Transverse colon (tissue), 4 donors: ENCODE measurements at regions not wholly inside any gene's neighbourhood (a gene's known extent, or its start where the extent isn't known, plus 50 kb on each side); places are given as distances from the start of the nearest gene placed in this dataset.

Source experiments
- DNase-seq: peaks from one replicate; pipeline ENCODE4 v3.0.0-alpha.2; 2019
- H3K27ac ChIP-seq, 4 donors: fragments of 200-600 bp; sonication (generic); 2 replicates each; pipeline ENCODE4 v1.5.1; 2016 to 2018; ENCODE audit warnings: inconsistent platforms in 4 of 4
- H3K27me3 ChIP-seq: fragments of 200-600 bp; sonication (generic); 2 replicates; pipeline ENCODE4 v1.5.1; 2017; ENCODE audit warnings: inconsistent platforms
- H3K36me3 ChIP-seq, 4 donors: fragments of 200-600 bp; sonication (generic); 2 replicates each; pipeline ENCODE4 v1.5.1; 2017 to 2019; ENCODE audit warnings: inconsistent platforms in 4 of 4
- H3K4me1 ChIP-seq, 4 donors: fragments of 200-600 bp; sonication (generic); 2 replicates each; pipeline ENCODE4 v1.5.1; 2017 to 2020; ENCODE audit warnings: inconsistent platforms in 4 of 4
- H3K4me3 ChIP-seq, 4 donors: fragments of 200-600 bp; sonication (generic); 1 replicate in 1 of 4; 2 replicates in 3 of 4; pipeline versions ENCODE4 v1.5.1 to v1.6.1; 2017 to 2019; ENCODE audit warnings: inconsistent platforms in 4 of 4
- H3K9me3 ChIP-seq, 2 donors: fragments of 200-600 bp; sonication (generic); 2 replicates each; pipeline ENCODE4 v1.5.1; 2017 to 2019; ENCODE audit warnings: inconsistent platforms in 2 of 2
- EP300 ChIP-seq: sonication (generic); formaldehyde crosslinking; IDR thresholded peaks from one replicate; pipeline ENCODE4 v1.6.1; 2017; ENCODE audit warnings: antibody characterized with exemption, low read depth
- POLR2A ChIP-seq: fragments of 450-650 bp; IDR thresholded peaks from one replicate; pipeline ENCODE4 v1.6.1; 2016; ENCODE audit warnings: antibody characterized with exemption, mild to moderate bottlenecking, moderate library complexity
- POLR2AphosphoS5 ChIP-seq, 3 donors: sonication (generic); formaldehyde crosslinking; IDR thresholded peaks; one replicate each; pipeline ENCODE4 v1.6.1; 2016; ENCODE audit warnings: antibody characterized with exemption in 3 of 3
- WGBS, 2 donors: methylation state at CpG; one replicate each; pipeline ENCODE4 v1.1.5; 2018; ENCODE audit warnings: low coverage in 1 of 2; 5-methylcytosine and 5-hydroxymethylcytosine counted together
- in situ Hi-C, 4 donors: fragments of 200-750 bp; cut with MboI; loops; one replicate each; pipeline versions ENCODE4 v1.15.0 to v1.15.1; 2017; ENCODE audit warnings: low sequenced_read_pairs in 3 of 4, low pct_ligation_motif_present in 1 of 4, low pct_unique_long_range_greater_than_20kb in 1 of 4
- intact Hi-C: fragments of 100-400 bp; cut with DNase I; formaldehyde crosslinking; loops from one replicate; pipeline ENCODE4 v1.15.1; 2023; ENCODE audit warnings: low total_unique reads
- TF ChIP-seq, protein P1 (sequence below), 5 experiments: fragments of 200-600 bp in 3 of 5; fragments of 450-650 bp in 2 of 5; sonication (generic) in 3 of 5; IDR thresholded peaks; 1 replicate in 2 of 5; 2 replicates in 3 of 5; pipeline ENCODE4 v1.5.1; 2016 to 2017; ENCODE audit warnings: antibody characterized with exemption in 5 of 5, inconsistent platforms in 3 of 5, mild to moderate bottlenecking in 2 of 5, moderate library complexity in 1 of 5

- Histone ChIP-seq H3K4me3 (no peak overlapping the region), H3K36me3 (no peaks in the 10 kb centered on the region), H3K27me3 (no peaks in the 10 kb centered on the region), H3K9me3 (no peaks in the 10 kb centered on the region), H3K27ac (peak overlapping the region in 3 of 4 donors; percentile 38 to 71 (median 66)), H3K4me1 (peaks cover 0 to 37% (median 16%) of the 10 kb centered on the region in 4 donors)
- no peak for DNase-seq
- intact Hi-C loops: no loop called here
- in situ Hi-C loops: loop anchor here in 1 of 4 donors (10.0 kb wide), 1 partner anchor 50 kb away; no protein-coding TSS in a partner anchor
- WGBS, 2 donors: 79% methylated on average over 7 of the region's 7 CpGs; no CpG with 5 or more reads in 1 of the 2 donors
- TF ChIP-seq POLR2AphosphoS5 (IDR thresholded peaks at IDR 0.05): peak; percentile 18 to 49 (median 38)
- no peak for TF ChIP-seq EP300
Observed at GRCh38 chr13:24624801-24625231, 55.4 kb upstream of the ATP12A start.

GRCh38 chr13:24625331-24625731 is 54.9 kb upstream of the ATP12A start:
- Histone ChIP-seq H3K9me3 (no peaks in the 10 kb centered on the region), H3K27ac (peak overlapping the region; percentile 52 to 71 (median 63)), H3K4me3 (no peak overlapping the region), H3K4me1 (peaks cover 0 to 37% (median 16%) of the 10 kb centered on the region in 4 donors), H3K27me3 (no peaks in the 10 kb centered on the region), H3K36me3 (no peaks in the 10 kb centered on the region)
- no peak for DNase-seq
- WGBS, 2 donors: 36 to 44% methylated on average over 3 of the region's 3 CpGs
- intact Hi-C loops (no loop called here), in situ Hi-C loops (loop anchor here in 1 of 4 donors (10.0 kb wide), 1 partner anchor 49 kb away; no protein-coding TSS in a partner anchor)
- TF ChIP-seq EP300 (no peak), POLR2AphosphoS5 (IDR thresholded peaks at IDR 0.05) (no peak), POLR2A (no peak)
- TF ChIP-seq, protein P1, sequence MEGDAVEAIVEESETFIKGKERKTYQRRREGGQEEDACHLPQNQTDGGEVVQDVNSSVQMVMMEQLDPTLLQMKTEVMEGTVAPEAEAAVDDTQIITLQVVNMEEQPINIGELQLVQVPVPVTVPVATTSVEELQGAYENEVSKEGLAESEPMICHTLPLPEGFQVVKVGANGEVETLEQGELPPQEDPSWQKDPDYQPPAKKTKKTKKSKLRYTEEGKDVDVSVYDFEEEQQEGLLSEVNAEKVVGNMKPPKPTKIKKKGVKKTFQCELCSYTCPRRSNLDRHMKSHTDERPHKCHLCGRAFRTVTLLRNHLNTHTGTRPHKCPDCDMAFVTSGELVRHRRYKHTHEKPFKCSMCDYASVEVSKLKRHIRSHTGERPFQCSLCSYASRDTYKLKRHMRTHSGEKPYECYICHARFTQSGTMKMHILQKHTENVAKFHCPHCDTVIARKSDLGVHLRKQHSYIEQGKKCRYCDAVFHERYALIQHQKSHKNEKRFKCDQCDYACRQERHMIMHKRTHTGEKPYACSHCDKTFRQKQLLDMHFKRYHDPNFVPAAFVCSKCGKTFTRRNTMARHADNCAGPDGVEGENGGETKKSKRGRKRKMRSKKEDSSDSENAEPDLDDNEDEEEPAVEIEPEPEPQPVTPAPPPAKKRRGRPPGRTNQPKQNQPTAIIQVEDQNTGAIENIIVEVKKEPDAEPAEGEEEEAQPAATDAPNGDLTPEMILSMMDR (IDR thresholded peaks at IDR 0.05): no peak

DNA sequence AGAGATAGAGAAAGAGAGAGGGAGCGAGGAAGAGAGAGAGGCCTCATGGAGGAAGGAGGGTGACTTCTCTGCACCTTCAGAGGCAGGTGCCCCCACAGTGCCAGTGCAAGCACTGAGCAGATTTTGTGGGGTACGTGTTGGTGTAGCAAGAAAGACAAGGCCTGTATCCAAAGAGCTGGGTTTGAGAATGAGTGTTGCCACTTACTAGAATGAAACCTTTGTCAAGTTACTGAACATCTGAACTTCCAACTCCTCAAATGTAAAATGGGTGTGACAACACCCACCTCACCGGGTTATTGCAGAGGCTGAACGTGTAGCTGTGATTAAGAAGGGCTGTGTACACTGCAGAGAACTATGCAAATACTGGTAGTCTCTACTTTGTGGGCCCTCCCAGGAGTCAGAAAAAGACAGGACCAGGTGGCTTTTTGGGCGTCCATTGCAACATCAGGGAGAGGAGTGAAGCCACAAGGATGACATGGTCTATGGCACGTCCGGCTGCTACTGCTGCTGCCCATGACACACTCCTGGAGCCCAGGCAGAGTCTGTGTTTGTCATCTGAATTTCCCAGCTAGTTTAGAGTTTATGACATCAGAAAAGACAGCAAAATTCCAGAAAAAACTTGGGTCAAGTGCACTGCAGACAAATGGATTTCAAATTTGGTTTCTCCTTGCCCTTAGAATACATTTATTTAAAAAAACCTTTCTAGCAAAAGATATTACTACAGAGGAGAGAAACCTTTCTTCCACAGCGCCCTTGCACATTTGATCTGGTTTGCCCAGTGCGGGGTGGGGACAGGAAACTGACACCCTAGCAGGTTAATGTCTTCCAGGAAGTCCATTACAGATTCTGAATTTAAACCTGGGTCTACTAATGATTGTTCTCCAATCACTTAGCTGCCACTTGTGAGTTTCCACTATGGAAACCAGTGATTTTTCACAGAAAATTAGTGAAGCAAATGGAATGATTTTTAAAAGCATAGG is 54.0 kb upstream of the ATP12A start:
- peak overlapping the region; percentile 52 to 71 (median 63) for H3K27ac ChIP-seq
- no peaks in the 10 kb centered on the region for H3K36me3 ChIP-seq
- intact Hi-C loops (no loop called here), in situ Hi-C loops (loop anchor here in 1 of 4 donors (10.0 kb wide), 1 partner anchor 49 kb away; no protein-coding TSS in a partner anchor)
- TF ChIP-seq EP300: no peak
- TF ChIP-seq, protein P1 (IDR thresholded peaks at IDR 0.05): no peak
- no peaks in the 10 kb centered on the region for H3K27me3 ChIP-seq
- 49 to 70% methylated on average over 3 to 9 of the region's 9 CpGs for WGBS, 2 donors
- DNase-seq: no peak
- no peak overlapping the region for H3K4me3 ChIP-seq
- H3K4me1 ChIP-seq: peaks cover 0 to 39% (median 16%) of the 10 kb centered on the region in 4 donors
- H3K9me3 ChIP-seq: no peaks in the 10 kb centered on the region

DNA sequence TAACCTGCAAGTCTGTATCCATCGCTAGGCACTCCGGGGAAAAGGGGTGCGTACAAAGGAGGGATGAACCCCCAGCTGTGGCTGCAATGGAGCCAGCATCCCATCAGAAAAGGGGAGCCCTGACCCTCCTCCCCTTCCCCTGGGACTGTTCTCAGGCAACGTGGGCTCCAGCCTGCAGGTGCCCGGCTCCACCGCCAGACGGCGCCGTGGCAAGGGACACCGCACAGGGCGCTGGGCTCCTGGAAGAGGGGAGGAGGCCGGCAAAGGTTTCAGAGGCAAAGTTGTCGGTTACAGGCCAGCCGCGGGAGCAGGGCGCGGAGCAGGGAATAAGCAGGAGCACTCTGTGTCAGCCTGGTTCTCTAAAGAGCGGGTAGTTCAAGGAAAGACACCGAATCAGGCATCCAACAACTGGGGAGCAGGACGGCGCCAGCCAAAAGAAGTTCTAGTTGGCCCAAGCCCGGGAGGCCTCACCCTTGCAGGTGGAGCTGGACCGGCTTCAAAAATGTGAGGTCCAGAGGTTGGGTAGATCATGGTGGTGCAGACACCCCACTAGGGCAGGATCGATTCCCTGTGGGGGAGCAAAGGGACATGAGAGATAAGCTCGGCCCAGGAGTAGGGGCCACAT is 53.0 kb upstream of the ATP12A start:
- 79 to 91% methylated on average over 8 to 25 of the region's 25 CpGs for WGBS, 2 donors
- Histone ChIP-seq H3K27me3 (no peaks in the 10 kb centered on the region), H3K4me1 (peaks cover 0 to 39% (median 16%) of the 10 kb centered on the region in 4 donors), H3K4me3 (no peak overlapping the region), H3K27ac (peak overlapping the region in 1 of 4 donors; percentile 3), H3K9me3 (no peaks in the 10 kb centered on the region), H3K36me3 (no peaks in the 10 kb centered on the region)
- TF ChIP-seq EP300: no peak
- TF ChIP-seq, protein P1 (IDR thresholded peaks at IDR 0.05): peak; percentile 5 to 91 (median 72)
- no peak for DNase-seq
- in situ Hi-C loops: loop anchor here in 1 of 4 donors (10.0 kb wide), 1 partner anchor 48 kb away; no protein-coding TSS in a partner anchor
- intact Hi-C loops: no loop called here
